ENCODE measurements at regions not wholly inside any gene's neighbourhood (a gene's known extent, or its start where the extent isn't known, plus 50 kb on each side); places are given as distances from the start of the nearest gene placed in this dataset.

- Histone ChIP-seq H3K36me3 (replicated peaks in 1 of 2; ENCODE audit: control insufficient read depth in 1 of 2, insufficient read depth in 2 of 2, low read length in 2 of 2) (no peaks in the 10 kb centered on the region), H3K27ac (ENCODE audit: extremely low read length, insufficient read depth, low read length) (no peak overlapping the region), H3K4me1 (ENCODE audit: insufficient read depth, low read length) (no peaks in the 10 kb centered on the region), H3K9me3 (ENCODE audit: low read length) (no peaks in the 10 kb centered on the region), H4K20me1 (ENCODE audit: insufficient read depth, low read length) (no peaks in the 10 kb centered on the region), H3K27me3 (ENCODE audit: control insufficient read depth in 1 of 2, insufficient read depth in 2 of 2, low read length in 2 of 2) (no peaks in the 10 kb centered on the region), H3K79me2 (ENCODE audit: insufficient read depth, low read length) (no peaks in the 10 kb centered on the region), H3K4me2 (ENCODE audit: low read depth, low read length) (no peak overlapping the region), H3K4me3 (replicated peaks in 1 of 3; ENCODE audit: insufficient read depth in 1 of 3, low read depth in 2 of 3, low read length in 3 of 3) (no peak overlapping the region), H2AFZ (ENCODE audit: low read length) (no peak overlapping the region), H3K9ac (ENCODE audit: insufficient read depth, low read depth, low read length) (no peak overlapping the region)
- ChIA-PET POLR2A (no interaction called here), CTCF (ENCODE audit: low intra/inter-chr PET ratio, low total read pairs) (no interaction called here)
- in situ Hi-C loops (cut with HindIII; ENCODE audit: extremely low pct_ligation_motif_present, low pct_unique_long_range_greater_than_20kb) = no loop called here
- TF ChIP-seq BHLHE40 (IDR thresholded peaks at IDR 0.05; ENCODE audit: low read length) (no peak), ARNTL (CRISPR knock-in tag; IDR thresholded peaks at IDR 0.05) (no peak), THAP8 (CRISPR knock-in tag; IDR thresholded peaks at IDR 0.05; ENCODE audit: borderline replicate concordance) (no peak), GFI1 (CRISPR knock-in tag; IDR thresholded peaks at IDR 0.05; ENCODE audit: borderline replicate concordance) (no peak)
- BruUV-seq (replicated peaks) = no TSS peak
- FAIRE-seq (no peak), ATAC-seq (no peak), DNase-seq (ENCODE audit: low spot score) (no peak)
- intact Hi-C loops (cut with micrococcal nuclease; ENCODE audit: unreplicated experiment) = no loop called here
- 16% methylated on average over 6 of the region's 6 CpGs for WGBS (ENCODE audit: low lambda C conversion rate)
Measured at GRCh38 chr2:181396256-181397123, 60.7 kb upstream of the ITGA4 start.

- POLR2A ChIA-PET = no interaction called here
Measured at GRCh38 chr2:181397331-181397730, 59.9 kb upstream of the ITGA4 start.

More at GRCh38 chr2:181397331-181397730, 59.9 kb upstream of the ITGA4 start:
- H3K4me2 ChIP-seq (ENCODE audit: low read depth, low read length) = no peak overlapping the region
- no peak overlapping the region for H3K9ac ChIP-seq (ENCODE audit: insufficient read depth, low read depth, low read length)
- no peak overlapping the region for H2AFZ ChIP-seq (ENCODE audit: low read length)
- no peaks in the 10 kb centered on the region for H4K20me1 ChIP-seq (ENCODE audit: insufficient read depth, low read length)
- no peaks in the 10 kb centered on the region for H3K9me3 ChIP-seq (ENCODE audit: low read length)
- CTCF ChIA-PET (ENCODE audit: low intra/inter-chr PET ratio, low total read pairs) = no interaction called here
- H3K27me3 ChIP-seq (ENCODE audit: control insufficient read depth in 1 of 2, insufficient read depth in 2 of 2, low read length in 2 of 2) = no peaks in the 10 kb centered on the region
- no peak overlapping the region for H3K4me3 ChIP-seq (replicated peaks in 1 of 3; ENCODE audit: insufficient read depth in 1 of 3, low read depth in 2 of 3, low read length in 3 of 3)
- WGBS (ENCODE audit: low lambda C conversion rate) = 26% methylated on average over 4 of the region's 4 CpGs
- no peak for FAIRE-seq
- in situ Hi-C loops (cut with HindIII; ENCODE audit: extremely low pct_ligation_motif_present, low pct_unique_long_range_greater_than_20kb) = no loop called here
- no peaks in the 10 kb centered on the region for H3K79me2 ChIP-seq (ENCODE audit: insufficient read depth, low read length)
- intact Hi-C loops (cut with micrococcal nuclease; ENCODE audit: unreplicated experiment) = no loop called here
- DNase-seq (ENCODE audit: low spot score) = no peak
- no peak for TF ChIP-seq ZNF609 (CRISPR knock-in tag; IDR thresholded peaks at IDR 0.05; ENCODE audit: borderline replicate concordance)
- no peak for ATAC-seq
- H3K36me3 ChIP-seq (replicated peaks in 1 of 2; ENCODE audit: control insufficient read depth in 1 of 2, insufficient read depth in 2 of 2, low read length in 2 of 2) = no peaks in the 10 kb centered on the region
- no peaks in the 10 kb centered on the region for H3K4me1 ChIP-seq (ENCODE audit: insufficient read depth, low read length)
- no peak overlapping the region for H3K27ac ChIP-seq (ENCODE audit: extremely low read length, insufficient read depth, low read length)
- BruUV-seq (replicated peaks) = no TSS peak

Measured in HepG2 (cell line).